ENCODE measurements at regions not wholly inside any gene's neighbourhood (a gene's known extent, or its start where the extent isn't known, plus 50 kb on each side); places are given as distances from the start of the nearest gene placed in this dataset.
"Not testable (repeated sequence)": the region's sequence is repeated elsewhere in the genome, so short reads cannot be mapped to it uniquely, and the experiment has no call there.

DNA sequence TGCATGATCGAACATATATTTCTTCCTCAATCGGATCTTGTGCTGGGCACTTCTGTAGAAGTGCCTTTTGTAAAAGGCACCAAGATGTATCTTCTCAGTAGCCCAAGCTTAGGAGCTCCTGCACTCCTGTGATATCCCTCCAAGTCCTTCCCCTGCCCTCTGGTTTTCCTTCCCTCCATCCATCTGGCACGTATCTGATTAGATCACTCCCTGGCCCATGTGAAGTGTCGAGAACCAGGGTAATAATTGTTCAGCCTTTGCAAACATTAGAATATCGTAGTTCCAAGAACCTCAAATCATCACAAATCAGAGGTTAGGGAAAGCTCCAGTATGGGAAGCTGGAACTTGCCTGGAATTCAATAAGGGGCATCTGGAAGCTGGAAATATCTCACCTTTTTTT is 221.1 kb upstream of the AUTS2 start:
- DNase-seq (ENCODE audit: low read depth in 2 of 2), result no peak

GRCh38 chr7:69388452-69389137 is 209.7 kb upstream of the AUTS2 start:
- DNase-seq (ENCODE audit: low read depth in 2 of 2), result no peak

- no peak for DNase-seq (ENCODE audit: low read depth in 2 of 2)
Measured at GRCh38 chr7:69389216-69389615, 209.1 kb upstream of the AUTS2 start.

- DNase-seq (ENCODE audit: low read depth in 2 of 2), result not testable (repeated sequence)
Measured at GRCh38 chr7:69393912-69394311, 204.4 kb upstream of the AUTS2 start.

GRCh38 chr7:69395061-69395714 is 203.1 kb upstream of the AUTS2 start:
- no peak for DNase-seq (ENCODE audit: low read depth in 2 of 2)

DNA sequence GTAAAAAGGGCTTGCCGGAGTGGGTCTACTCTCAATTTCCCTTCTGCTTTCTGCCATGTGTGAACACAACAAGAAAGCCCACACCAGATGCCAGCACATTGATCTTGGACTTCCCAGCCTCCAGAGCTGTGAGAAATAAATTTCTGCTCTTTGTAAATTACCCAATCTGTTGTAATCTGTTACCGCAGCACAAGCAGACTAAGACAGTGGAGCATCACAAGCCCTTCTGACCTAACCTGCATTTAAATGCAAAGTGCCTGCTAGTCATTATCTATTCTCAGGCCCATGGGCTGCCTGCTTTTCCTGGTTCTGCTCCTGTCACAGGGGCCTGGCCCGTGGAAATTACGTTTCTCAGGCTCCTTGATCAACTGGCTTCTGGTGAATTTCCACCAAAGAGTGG is 199.3 kb upstream of the AUTS2 start:
- DNase-seq (ENCODE audit: low read depth in 2 of 2), result no peak

GRCh38 chr7:69399401-69399800 is 198.9 kb upstream of the AUTS2 start:
- no peak for DNase-seq (ENCODE audit: low read depth in 2 of 2)

DNA sequence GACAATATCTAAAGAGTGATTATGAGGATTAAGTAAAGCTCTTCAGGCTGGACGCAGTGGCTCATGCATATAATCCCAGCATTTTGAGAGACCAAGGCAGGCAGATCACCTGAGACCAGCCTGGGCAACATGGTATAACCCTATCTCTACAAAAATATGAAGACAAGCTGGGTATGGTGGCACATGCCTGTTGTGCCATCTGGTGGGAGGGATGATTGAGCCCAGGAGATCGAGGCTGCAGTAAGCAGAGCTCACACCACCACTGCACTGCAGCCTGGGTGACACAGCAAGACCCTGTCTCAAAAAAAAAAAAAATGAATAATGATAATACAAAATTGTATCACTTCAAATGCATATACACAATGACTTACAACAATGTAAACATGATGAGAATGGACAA is 195.6 kb upstream of the AUTS2 start:
- no peak for DNase-seq (ENCODE audit: low read depth in 2 of 2)

GRCh38 chr7:69403169-69403568 is 195.1 kb upstream of the AUTS2 start:
- no peak for DNase-seq (ENCODE audit: low read depth in 2 of 2)

- no peak for DNase-seq (ENCODE audit: low read depth in 2 of 2)
Measured at GRCh38 chr7:69411018-69411417, 187.3 kb upstream of the AUTS2 start.

GRCh38 chr7:69411466-69411865 is 186.8 kb upstream of the AUTS2 start:
- no peak for DNase-seq (ENCODE audit: low read depth in 2 of 2)

DNA sequence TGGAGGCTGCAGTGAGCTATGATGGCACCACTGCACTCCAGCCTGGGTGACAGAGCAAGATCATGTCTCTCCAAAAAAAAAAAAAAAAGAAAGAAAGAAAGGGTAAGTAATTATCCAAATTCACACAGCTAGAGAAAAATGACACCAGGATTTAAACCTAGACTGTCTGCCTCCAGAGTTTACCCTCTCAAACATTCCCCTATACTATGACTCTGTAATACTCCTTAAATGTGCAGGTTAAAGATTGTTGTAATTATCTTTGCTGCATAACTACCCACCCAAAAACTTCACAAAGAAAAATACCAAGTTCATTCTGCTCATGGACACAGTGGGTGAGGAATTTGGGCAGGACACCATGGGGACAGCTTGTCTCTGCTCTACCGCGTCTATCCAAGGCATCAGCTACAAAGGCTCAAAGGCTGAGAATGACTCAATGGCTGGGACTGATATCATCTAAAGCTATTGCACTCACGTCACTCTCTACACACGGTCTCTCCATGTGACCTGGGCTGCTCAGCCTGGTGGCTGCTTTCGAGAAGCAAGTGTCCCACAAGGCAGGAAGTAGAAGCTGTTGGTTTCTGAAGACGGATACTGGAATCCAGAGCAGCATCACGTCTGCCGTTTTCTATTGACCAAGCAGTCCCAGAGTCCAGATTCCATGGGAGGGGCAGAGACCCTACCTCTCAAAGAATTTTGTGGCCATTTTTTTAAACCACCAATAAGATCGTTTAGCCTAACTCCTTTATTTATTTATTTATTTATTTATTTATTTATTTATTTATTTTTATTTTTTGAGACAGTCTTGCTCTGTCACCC is 185.7 kb upstream of the AUTS2 start:
- DNase-seq (ENCODE audit: low read depth in 2 of 2), result no peak

DNA sequence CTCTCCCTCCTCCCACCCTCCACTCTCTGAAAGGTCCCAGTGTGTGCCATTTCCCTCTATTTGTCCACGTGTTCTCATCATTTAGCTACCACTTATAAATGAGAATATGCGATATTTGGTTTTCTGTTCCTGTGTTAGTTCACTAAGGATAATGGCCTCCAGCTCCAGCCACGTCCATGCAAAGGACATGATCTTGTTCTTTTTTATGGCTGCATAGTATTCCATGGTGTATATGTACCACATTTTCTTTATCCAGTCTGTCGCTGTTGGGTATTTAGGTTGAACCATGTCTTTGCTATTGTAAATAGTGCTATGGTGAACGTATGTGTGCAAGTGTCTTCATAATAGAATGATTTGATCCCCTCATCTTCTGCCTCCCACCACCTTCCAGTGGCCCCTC is 183.7 kb upstream of the AUTS2 start:
- DNase-seq (ENCODE audit: low read depth in 2 of 2), result no peak

GRCh38 chr7:69418869-69419670 is 179.2 kb upstream of the AUTS2 start:
- no peak for DNase-seq (ENCODE audit: low read depth in 2 of 2)

GRCh38 chr7:69419934-69420333 is 178.3 kb upstream of the AUTS2 start:
- no peak for DNase-seq (ENCODE audit: low read depth in 2 of 2)

DNA sequence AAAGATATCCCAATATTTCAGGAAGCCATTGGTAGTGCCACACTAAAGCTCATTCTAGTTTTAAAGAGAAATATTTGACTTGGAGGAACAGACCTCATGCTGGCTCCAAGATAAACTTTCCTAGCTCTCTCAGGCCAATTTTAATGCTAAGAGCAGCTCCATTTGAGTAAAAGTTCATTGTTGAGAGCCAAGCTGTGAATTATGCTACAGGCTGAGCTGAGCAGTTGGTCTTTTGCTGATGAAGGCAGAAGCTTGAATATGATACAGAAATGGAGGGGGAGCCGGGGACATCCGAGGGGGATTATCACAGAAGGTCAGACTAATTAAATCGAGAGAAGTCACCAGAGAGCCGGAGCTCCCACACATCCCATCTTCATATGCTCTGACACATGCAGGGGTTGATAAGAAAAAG is 175.7 kb upstream of the AUTS2 start:
- DNase-seq (ENCODE audit: low read depth in 2 of 2), result no peak

DNA sequence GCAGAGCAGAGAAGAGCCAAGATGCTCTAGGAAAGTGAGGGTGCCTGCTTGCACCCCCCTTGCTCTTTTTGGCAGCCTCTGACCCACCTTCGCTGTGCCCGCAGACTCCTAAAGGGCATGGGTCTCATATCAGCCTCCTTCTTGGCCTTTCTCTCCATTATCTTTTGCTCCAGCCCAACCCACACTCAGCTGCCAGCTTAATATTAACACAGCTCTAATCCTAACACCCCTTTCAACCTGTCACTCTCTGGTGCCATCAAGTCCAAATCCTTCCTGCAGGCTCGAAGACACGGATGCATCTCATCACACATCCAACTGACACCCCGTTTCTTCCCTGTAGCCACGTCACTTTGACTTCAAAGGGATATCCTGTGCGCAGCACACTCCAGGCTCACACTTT is 171.6 kb upstream of the AUTS2 start:
- no peak for DNase-seq (ENCODE audit: low read depth in 2 of 2)

DNA sequence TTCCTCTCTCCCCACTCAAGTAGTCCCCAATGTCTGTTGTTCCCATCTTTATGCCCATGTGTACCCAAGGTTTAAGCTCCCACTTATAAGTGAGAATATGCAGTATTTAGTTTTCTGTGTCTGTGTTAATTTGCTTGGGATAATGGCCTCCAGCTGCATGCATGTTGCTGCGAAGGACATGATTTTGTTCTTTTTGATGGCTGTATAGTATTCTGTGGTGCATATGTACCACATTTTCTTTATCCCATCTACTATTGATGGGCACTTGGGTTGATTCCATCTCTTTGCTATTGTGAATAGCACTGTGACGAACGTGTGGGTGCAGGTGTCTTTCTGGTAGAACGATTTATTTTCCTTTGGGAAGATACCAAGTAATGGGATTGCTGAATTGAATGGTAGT is 170.2 kb upstream of the AUTS2 start:
- no peak for DNase-seq (ENCODE audit: low read depth in 2 of 2)

GRCh38 chr7:69429911-69430383 is 168.3 kb upstream of the AUTS2 start:
- no peak for DNase-seq (ENCODE audit: low read depth in 2 of 2)

DNA sequence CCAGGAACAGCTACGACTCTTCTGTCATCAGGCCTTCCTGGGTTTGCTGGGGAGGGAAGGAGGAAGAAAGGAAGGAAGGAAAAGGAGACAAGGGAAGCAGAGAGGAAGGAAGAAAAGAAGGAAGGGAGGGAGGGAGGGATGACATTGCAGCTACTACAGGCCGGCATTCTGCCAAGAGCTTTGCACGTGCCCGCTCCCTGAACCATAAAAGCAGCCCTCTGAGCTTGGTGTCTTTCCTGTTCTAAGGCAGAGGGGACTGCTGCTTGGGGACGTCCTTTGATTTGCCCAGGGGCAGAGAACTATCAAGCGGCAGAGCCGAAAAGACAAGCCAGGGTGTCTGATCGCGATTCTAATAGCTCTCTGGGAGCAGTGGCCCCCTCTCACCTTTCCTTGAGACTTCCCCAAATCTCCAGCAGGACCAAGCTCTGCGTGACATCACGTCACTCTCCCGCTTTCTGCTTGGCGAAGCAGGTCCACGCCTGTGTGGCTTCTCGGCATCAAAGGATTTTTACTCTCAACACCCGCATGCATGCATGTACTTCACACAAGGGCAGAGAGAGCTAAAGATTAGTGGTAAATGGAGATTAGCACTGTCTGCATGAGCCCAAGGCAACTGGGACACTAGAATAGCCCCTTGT is 167.8 kb upstream of the AUTS2 start:
- no peak for DNase-seq (ENCODE audit: low read depth in 2 of 2)

- DNase-seq (ENCODE audit: low read depth in 2 of 2), result no peak
Measured at GRCh38 chr7:69431626-69432025, 166.6 kb upstream of the AUTS2 start.
